GM10266 (cell line): ENCODE measurements at regions not wholly inside any gene's neighbourhood (a gene's known extent, or its start where the extent isn't known, plus 50 kb on each side); places are given as distances from the start of the nearest gene placed in this dataset.
"Not testable (repeated sequence)": the region's sequence is repeated elsewhere in the genome, so short reads cannot be mapped to it uniquely, and the experiment has no call there.

Experiments used
- DNase-seq: peaks from one replicate; pipeline ENCODE4 v3.0.0; 2012; ENCODE audit errors: extremely low spot score
- CTCF ChIP-seq: IDR thresholded peaks from 2 replicates; pipeline ENCODE4 v1.5.1; 2012; ENCODE audit warnings: mild to moderate bottlenecking, low read depth; ENCODE audit not compliant: control insufficient read depth, insufficient read depth; ENCODE audit errors: missing control alignments

GRCh38 chr3:152642658-152643057, 192.3 kb upstream of the P2RY1 start:
- TF ChIP-seq CTCF, result no peak
- no peak for DNase-seq

GRCh38 chr3:152644478-152644877, 190.5 kb upstream of the P2RY1 start:
- TF ChIP-seq CTCF, result no peak
- DNase-seq, result no peak

GRCh38 chr3:152646004-152646403, 188.9 kb upstream of the P2RY1 start:
- no peak for TF ChIP-seq CTCF

GRCh38 chr3:152650177-152650576, 184.8 kb upstream of the P2RY1 start:
- no peak for TF ChIP-seq CTCF
- no peak for DNase-seq

More at GRCh38 chr3:152646004-152646403, 188.9 kb upstream of the P2RY1 start:
- no peak for DNase-seq

- DNase-seq, result not testable (repeated sequence)
These were observed 184.0 kb upstream of the P2RY1 start for GRCh38 chr3:152650923-152651322.

GRCh38 chr3:152656214-152656971, 178.5 kb upstream of the P2RY1 start:
- TF ChIP-seq CTCF, result no peak
- DNase-seq, result no peak

GRCh38 chr3:152656972-152657355, 178.0 kb upstream of the P2RY1 start:
- DNase-seq, result no peak
- TF ChIP-seq CTCF, result no peak

GRCh38 chr3:152658977-152659720, 175.8 kb upstream of the P2RY1 start:
- DNase-seq, result no peak
- no peak for TF ChIP-seq CTCF
